OCI-LY1 (cell line): ENCODE measurements at regions not wholly inside any gene's neighbourhood (a gene's known extent, or its start where the extent isn't known, plus 50 kb on each side); places are given as distances from the start of the nearest gene placed in this dataset.

Source experiments
- H2AFZ ChIP-seq: fragments of 200-600 bp; sonication (generic), shearing (Covaris generic); 2 replicates; pipeline ENCODE4 v1.6.0; 2014; ENCODE audit warnings: antibody characterized with exemption, mild to moderate bottlenecking, low read length
- H3F3A ChIP-seq: fragments of 200-600 bp; sonication (generic), shearing (Covaris generic); 2 replicates; pipeline ENCODE4 v1.6.0; 2014; ENCODE audit warnings: mild to moderate bottlenecking, antibody characterized with exemption, low read length, moderate library complexity; ENCODE audit not compliant: insufficient read depth
- H3K27ac ChIP-seq: fragments of 200-600 bp; sonication (generic); 2 replicates; pipeline ENCODE4 v1.5.1; 2014; ENCODE audit warnings: low read length, mixed run types, mild to moderate bottlenecking, low read depth; ENCODE audit not compliant: poor library complexity, severe bottlenecking
- H3K27me3 ChIP-seq: fragments of 200-600 bp; sonication (generic); 2 replicates; pipeline ENCODE4 v1.6.0; 2014; ENCODE audit warnings: antibody characterized with exemption, mild to moderate bottlenecking, low read length, moderate library complexity; ENCODE audit not compliant: insufficient read depth
- H3K36me3 ChIP-seq: fragments of 200-600 bp; sonication (generic); 2 replicates; pipeline ENCODE4 v1.6.1; 2014; ENCODE audit warnings: mild to moderate bottlenecking, antibody characterized with exemption, low read length, moderate library complexity, mixed read lengths; ENCODE audit not compliant: insufficient read depth
- H3K4me1 ChIP-seq: fragments of 200-600 bp; sonication (generic); 2 replicates; pipeline ENCODE4 v1.5.1; 2014; ENCODE audit warnings: mild to moderate bottlenecking, low read length, moderate library complexity; ENCODE audit not compliant: insufficient read depth, severe bottlenecking
- H3K4me2 ChIP-seq: fragments of 200-600 bp; sonication (generic), shearing (Covaris generic); 2 replicates; pipeline ENCODE4 v1.6.1; 2014; ENCODE audit warnings: low read length
- H3K4me3 ChIP-seq: fragments of 200-600 bp; sonication (generic); 2 replicates; pipeline ENCODE4 v1.5.1; 2014; ENCODE audit warnings: low read length, low read depth, mild to moderate bottlenecking, mixed read lengths; ENCODE audit not compliant: poor library complexity, severe bottlenecking
- H3K79me2 ChIP-seq: fragments of 200-600 bp; shearing (Covaris generic); 2 replicates; pipeline ENCODE4 v1.6.1; 2016; ENCODE audit warnings: mixed run types, low read length, mixed read lengths; ENCODE audit not compliant: insufficient read depth
- H3K9ac ChIP-seq: fragments of 200-600 bp; sonication (generic), shearing (Covaris generic); 2 replicates; pipeline ENCODE4 v1.6.1; 2014; ENCODE audit warnings: mild to moderate bottlenecking, low read length, mixed read lengths
- H3K9me2 ChIP-seq: fragments of 200-600 bp; sonication (generic), shearing (Covaris generic); 2 replicates; pipeline ENCODE4 v1.6.1; 2014; ENCODE audit warnings: low read depth, mild to moderate bottlenecking, low read length, mixed read lengths
- H3K9me3 ChIP-seq: fragments of 200-600 bp; shearing (Covaris generic); 2 replicates; pipeline ENCODE4 v1.6.1; 2014; ENCODE audit warnings: low read length, mixed read lengths
- H4K20me1 ChIP-seq: fragments of 200-600 bp; sonication (generic), shearing (Covaris generic); 2 replicates; pipeline ENCODE4 v1.6.0; 2016; ENCODE audit warnings: mild to moderate bottlenecking, low read length; ENCODE audit not compliant: insufficient read depth
- CTCF ChIP-seq: fragments of 200-600 bp; sonication (generic), shearing (Covaris generic); IDR thresholded peaks from 2 replicates; pipeline ENCODE4 v1.5.1; 2017; ENCODE audit warnings: mild to moderate bottlenecking, antibody characterized with exemption, low read length, moderate library complexity, mixed read lengths
- EZH2 ChIP-seq: fragments of 200-600 bp; sonication (generic), shearing (Covaris generic); IDR thresholded peaks from 2 replicates; pipeline ENCODE4 v1.8.0; 2017; ENCODE audit warnings: borderline replicate concordance, mixed run types, mild to moderate bottlenecking, antibody characterized with exemption, low read length, moderate library complexity, mixed read lengths

GRCh38 chr18:78689606-78690005, 290.0 kb upstream of the SALL3 start:
- Histone ChIP-seq H3K4me3 (no peak overlapping the region), H3K79me2 (no peaks in the 10 kb centered on the region), H3K9ac (no peak overlapping the region), H3K4me2 (no peak overlapping the region), H3K27ac (no peak overlapping the region), H4K20me1 (no peaks in the 10 kb centered on the region), H3K4me1 (no peaks in the 10 kb centered on the region), H3K36me3 (no peaks in the 10 kb centered on the region), H3F3A (no peaks in the 10 kb centered on the region), H3K27me3 (no peaks in the 10 kb centered on the region), H2AFZ (no peak overlapping the region), H3K9me3 (no peaks in the 10 kb centered on the region), H3K9me2 (no peaks in the 10 kb centered on the region)
- TF ChIP-seq CTCF, result no peak
- no peak for TF ChIP-seq EZH2

- H3F3A ChIP-seq, result no peaks in the 10 kb centered on the region
- H3K79me2 ChIP-seq, result no peaks in the 10 kb centered on the region
- no peak overlapping the region for H3K27ac ChIP-seq
- H3K9me3 ChIP-seq, result no peaks in the 10 kb centered on the region
- TF ChIP-seq EZH2, result no peak
- no peak for TF ChIP-seq CTCF
- H3K9me2 ChIP-seq, result no peaks in the 10 kb centered on the region
- H3K4me3 ChIP-seq, result no peak overlapping the region
- H3K27me3 ChIP-seq, result no peaks in the 10 kb centered on the region
- no peak overlapping the region for H3K9ac ChIP-seq
- no peaks in the 10 kb centered on the region for H4K20me1 ChIP-seq
- no peak overlapping the region for H3K4me2 ChIP-seq
- H2AFZ ChIP-seq, result no peak overlapping the region
- no peaks in the 10 kb centered on the region for H3K4me1 ChIP-seq
- no peaks in the 10 kb centered on the region for H3K36me3 ChIP-seq
Measured at GRCh38 chr18:78692105-78692504, 287.5 kb upstream of the SALL3 start.

DNA sequence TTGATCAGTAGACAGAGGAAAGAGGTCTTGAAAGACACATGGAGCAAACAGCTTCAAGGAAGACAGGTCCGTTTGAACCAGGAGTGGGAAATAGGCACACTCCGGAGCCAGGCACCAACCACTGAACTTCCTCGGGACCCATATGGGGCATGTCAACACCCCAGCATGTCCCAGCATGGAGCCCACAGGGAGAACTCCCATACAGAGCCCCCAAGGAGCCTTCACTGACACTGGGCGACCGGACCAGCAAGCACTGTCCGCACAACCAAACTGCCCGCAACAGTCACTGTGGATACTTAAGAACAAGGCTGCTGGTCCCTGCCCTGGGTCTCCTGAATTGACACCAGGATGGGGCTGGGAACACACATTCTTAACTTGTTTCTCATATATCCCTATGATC, 286.2 kb upstream of the SALL3 start:
- Histone ChIP-seq H3K4me1 (no peaks in the 10 kb centered on the region), H3K27ac (no peak overlapping the region), H3K27me3 (no peaks in the 10 kb centered on the region), H3K9me2 (no peaks in the 10 kb centered on the region), H3K9ac (no peak overlapping the region), H3K36me3 (no peaks in the 10 kb centered on the region), H3F3A (no peaks in the 10 kb centered on the region), H3K4me3 (no peak overlapping the region), H3K9me3 (no peaks in the 10 kb centered on the region), H3K4me2 (no peak overlapping the region), H4K20me1 (no peaks in the 10 kb centered on the region), H3K79me2 (no peaks in the 10 kb centered on the region), H2AFZ (no peak overlapping the region)
- no peak for TF ChIP-seq EZH2

DNA sequence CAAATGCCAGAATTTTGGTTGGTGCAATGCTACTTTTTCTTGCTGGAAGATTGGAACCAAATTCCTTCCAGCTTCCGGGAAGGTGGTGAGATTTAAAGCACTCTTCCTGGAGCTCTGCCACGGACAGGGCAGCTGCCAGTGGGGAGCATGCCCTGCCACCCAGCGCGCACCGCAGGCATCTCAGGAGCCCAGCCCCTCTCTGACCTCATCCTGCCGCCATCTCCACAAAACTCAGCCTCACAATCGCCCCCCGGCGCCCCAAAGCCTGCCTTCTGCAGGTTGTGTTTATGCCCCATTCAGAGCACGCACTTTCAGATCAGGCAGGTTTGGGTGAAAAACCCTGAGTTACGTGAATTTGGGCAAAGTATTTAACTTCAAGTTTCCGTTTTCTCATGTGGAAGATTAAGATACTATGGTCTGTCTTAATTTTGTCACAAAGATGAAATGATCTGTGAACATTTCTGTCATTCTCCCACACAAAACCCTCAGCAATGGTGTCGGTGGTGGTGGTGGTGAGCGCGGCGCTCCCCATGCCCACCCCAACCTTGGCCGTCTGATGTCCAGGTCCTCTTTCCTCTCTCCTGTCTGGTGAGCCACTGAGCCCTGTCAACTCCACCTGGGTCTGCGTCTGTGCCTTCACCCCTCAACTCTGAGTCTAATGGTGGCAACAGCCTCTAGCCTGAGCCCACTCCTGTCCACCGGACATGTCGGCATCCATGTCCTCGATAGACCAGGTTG, 282.8 kb upstream of the SALL3 start:
- no peak overlapping the region for H3K27ac ChIP-seq
- no peaks in the 10 kb centered on the region for H3K9me2 ChIP-seq
- H3K4me2 ChIP-seq, result no peak overlapping the region
- no peaks in the 10 kb centered on the region for H3K27me3 ChIP-seq
- no peaks in the 10 kb centered on the region for H3F3A ChIP-seq
- no peak overlapping the region for H2AFZ ChIP-seq
- H3K4me3 ChIP-seq, result no peak overlapping the region
- no peak overlapping the region for H3K9ac ChIP-seq
- H3K9me3 ChIP-seq, result no peaks in the 10 kb centered on the region
- H3K36me3 ChIP-seq, result no peaks in the 10 kb centered on the region
- no peaks in the 10 kb centered on the region for H4K20me1 ChIP-seq
- no peaks in the 10 kb centered on the region for H3K79me2 ChIP-seq
- H3K4me1 ChIP-seq, result no peaks in the 10 kb centered on the region
- no peak for TF ChIP-seq EZH2
- TF ChIP-seq CTCF, result no peak
